ENCODE measurements at regions not wholly inside any gene's neighbourhood (a gene's known extent, or its start where the extent isn't known, plus 50 kb on each side); places are given as distances from the start of the nearest gene placed in this dataset.

- no peak for TF ChIP-seq POLR2A (IDR thresholded peaks at IDR 0.05)
- TF ChIP-seq CTCF (IDR thresholded peaks at IDR 0.05) = no peak
Observed at GRCh38 chr21:25031750-25032149, 575.5 kb downstream of the MRPL39 start.

All from body of pancreas (tissue), 4 donors.